ENCODE measurements at regions not wholly inside any gene's neighbourhood (a gene's known extent, or its start where the extent isn't known, plus 50 kb on each side); places are given as distances from the start of the nearest gene placed in this dataset.
"Not testable (repeated sequence)": the region's sequence is repeated elsewhere in the genome, so short reads cannot be mapped to it uniquely, and the experiment has no call there.

DNA sequence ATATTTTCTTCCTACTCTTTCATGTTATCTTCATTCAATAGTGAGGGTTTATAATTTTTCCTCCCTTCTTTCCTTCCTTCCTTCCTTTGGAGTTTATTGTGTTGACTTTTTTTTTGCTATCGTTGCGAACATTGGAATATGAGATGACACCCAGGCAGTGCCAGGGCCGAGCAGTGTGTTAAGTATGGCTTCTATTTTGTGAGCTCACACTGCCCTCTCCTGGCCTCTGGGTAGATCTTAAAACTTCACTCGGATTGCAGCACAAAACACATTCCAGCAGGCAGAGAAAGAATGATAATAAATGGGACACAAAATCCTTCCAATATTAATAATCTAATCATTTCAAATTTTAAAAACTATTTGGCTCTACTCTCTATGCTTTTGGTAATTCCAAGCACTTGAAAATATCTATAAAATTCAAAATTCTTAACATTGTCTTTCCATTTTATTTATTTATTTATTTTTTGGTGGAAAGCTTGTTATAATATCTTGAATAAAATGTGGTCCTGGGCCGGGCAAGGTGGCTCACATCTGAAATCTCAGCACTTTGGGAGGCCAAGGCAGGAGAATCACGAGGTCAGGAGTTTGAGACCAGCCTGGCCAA, 147.4 kb upstream of the OLIG3 start:
- Histone ChIP-seq H3K27me3 (ENCODE audit: control insufficient read depth, insufficient read depth, low read length) (no peaks in the 10 kb centered on the region), H3K4me1 (ENCODE audit: control insufficient read depth, insufficient read depth, low read length) (no peaks in the 10 kb centered on the region), H3K36me3 (ENCODE audit: control insufficient read depth, insufficient read depth, low read length) (no peaks in the 10 kb centered on the region), H3K27ac (ENCODE audit: low read length) (no peak overlapping the region), H3K4me3 (ENCODE audit: low read length) (no peak overlapping the region), H3K9me3 (ENCODE audit: control insufficient read depth, insufficient read depth, low read length) (no peaks in the 10 kb centered on the region)
- no CpG with 5 or more reads among the region's 6 CpGs for WGBS (ENCODE audit: insufficient coverage, insufficient read length)
- peak; percentile 57 for DNase-seq (ENCODE audit: low read depth, low spot score)

GRCh38 chr6:137643210-137643609, 149.0 kb upstream of the OLIG3 start:
- no CpG with 5 or more reads among the region's 4 CpGs for WGBS (ENCODE audit: insufficient coverage, insufficient read length)
- H3K4me3 ChIP-seq (ENCODE audit: low read length); H3K36me3 ChIP-seq (ENCODE audit: control insufficient read depth, insufficient read depth, low read length); DNase-seq (ENCODE audit: low read depth, low spot score); H3K4me1 ChIP-seq (ENCODE audit: control insufficient read depth, insufficient read depth, low read length); H3K9me3 ChIP-seq (ENCODE audit: control insufficient read depth, insufficient read depth, low read length); H3K27me3 ChIP-seq (ENCODE audit: control insufficient read depth, insufficient read depth, low read length); H3K27ac ChIP-seq (ENCODE audit: low read length): not testable (repeated sequence)

GRCh38 chr6:137643644-137644043, 149.4 kb upstream of the OLIG3 start:
- not testable (repeated sequence) for H3K27me3 ChIP-seq (ENCODE audit: control insufficient read depth, insufficient read depth, low read length); H3K4me3 ChIP-seq (ENCODE audit: low read length); H3K36me3 ChIP-seq (ENCODE audit: control insufficient read depth, insufficient read depth, low read length); H3K4me1 ChIP-seq (ENCODE audit: control insufficient read depth, insufficient read depth, low read length); H3K27ac ChIP-seq (ENCODE audit: low read length); DNase-seq (ENCODE audit: low read depth, low spot score); H3K9me3 ChIP-seq (ENCODE audit: control insufficient read depth, insufficient read depth, low read length)
- no CpG with 5 or more reads among the region's 2 CpGs for WGBS (ENCODE audit: insufficient coverage, insufficient read length)

- no peaks in the 10 kb centered on the region for H3K27me3 ChIP-seq (ENCODE audit: control insufficient read depth, insufficient read depth, low read length)
- no peak overlapping the region for H3K4me3 ChIP-seq (ENCODE audit: low read length)
- no CpG with 5 or more reads among the region's 13 CpGs for WGBS (ENCODE audit: insufficient coverage, insufficient read length)
- H3K9me3 ChIP-seq (ENCODE audit: control insufficient read depth, insufficient read depth, low read length), result no peaks in the 10 kb centered on the region
- DNase-seq (ENCODE audit: low read depth, low spot score), result no peak
- H3K36me3 ChIP-seq (ENCODE audit: control insufficient read depth, insufficient read depth, low read length), result no peaks in the 10 kb centered on the region
- H3K4me1 ChIP-seq (ENCODE audit: control insufficient read depth, insufficient read depth, low read length), result no peaks in the 10 kb centered on the region
- no peak overlapping the region for H3K27ac ChIP-seq (ENCODE audit: low read length)
Observed at GRCh38 chr6:137645850-137646249, 151.7 kb upstream of the OLIG3 start.

- no peak for DNase-seq (ENCODE audit: low read depth, low spot score)
- no peaks in the 10 kb centered on the region for H3K27me3 ChIP-seq (ENCODE audit: control insufficient read depth, insufficient read depth, low read length)
- no peaks in the 10 kb centered on the region for H3K9me3 ChIP-seq (ENCODE audit: control insufficient read depth, insufficient read depth, low read length)
- WGBS (ENCODE audit: insufficient coverage, insufficient read length), result no CpG with 5 or more reads among the region's 1 CpG
- H3K36me3 ChIP-seq (ENCODE audit: control insufficient read depth, insufficient read depth, low read length), result no peaks in the 10 kb centered on the region
- no peaks in the 10 kb centered on the region for H3K4me1 ChIP-seq (ENCODE audit: control insufficient read depth, insufficient read depth, low read length)
- H3K4me3 ChIP-seq (ENCODE audit: low read length), result no peak overlapping the region
- H3K27ac ChIP-seq (ENCODE audit: low read length), result no peak overlapping the region
Observed at GRCh38 chr6:137646484-137646883, 152.3 kb upstream of the OLIG3 start.

GRCh38 chr6:137647762-137648447, 153.7 kb upstream of the OLIG3 start:
- H3K27ac ChIP-seq (ENCODE audit: low read length), result no peak overlapping the region
- no CpG with 5 or more reads among the region's 5 CpGs for WGBS (ENCODE audit: insufficient coverage, insufficient read length)
- DNase-seq (ENCODE audit: low read depth, low spot score), result no peak
- no peaks in the 10 kb centered on the region for H3K9me3 ChIP-seq (ENCODE audit: control insufficient read depth, insufficient read depth, low read length)
- no peak overlapping the region for H3K4me3 ChIP-seq (ENCODE audit: low read length)
- H3K27me3 ChIP-seq (ENCODE audit: control insufficient read depth, insufficient read depth, low read length), result no peaks in the 10 kb centered on the region
- H3K4me1 ChIP-seq (ENCODE audit: control insufficient read depth, insufficient read depth, low read length), result no peaks in the 10 kb centered on the region
- H3K36me3 ChIP-seq (ENCODE audit: control insufficient read depth, insufficient read depth, low read length), result no peaks in the 10 kb centered on the region

DNA sequence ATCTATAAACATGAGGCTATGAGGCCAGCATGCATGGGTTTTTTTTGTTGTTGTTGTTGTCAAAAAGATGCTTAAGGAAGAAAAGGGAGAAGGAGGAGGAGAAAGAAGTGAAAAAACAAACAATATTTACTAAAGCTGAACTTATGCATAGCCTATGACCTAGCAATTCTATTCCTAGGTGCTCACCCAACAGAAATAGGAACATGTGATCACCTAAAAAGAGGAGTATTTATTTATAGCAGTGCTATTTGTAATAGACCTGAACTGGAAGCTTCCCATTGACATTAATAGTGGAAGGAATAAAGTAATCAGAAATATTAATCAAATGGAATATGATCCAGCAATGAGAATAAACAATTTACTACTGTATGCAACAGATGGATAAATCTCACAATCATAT, 156.5 kb upstream of the OLIG3 start:
- no peak for DNase-seq (ENCODE audit: low read depth, low spot score)
- no peaks in the 10 kb centered on the region; the same call in 1 of the 2 replicates for H3K9me3 ChIP-seq (ENCODE audit: control insufficient read depth, insufficient read depth, low read length)
- no peak overlapping the region for H3K27ac ChIP-seq (ENCODE audit: low read length)
- no peaks in the 10 kb centered on the region for H3K4me1 ChIP-seq (ENCODE audit: control insufficient read depth, insufficient read depth, low read length)
- no peaks in the 10 kb centered on the region for H3K36me3 ChIP-seq (ENCODE audit: control insufficient read depth, insufficient read depth, low read length)
- no peaks in the 10 kb centered on the region for H3K27me3 ChIP-seq (ENCODE audit: control insufficient read depth, insufficient read depth, low read length)
- H3K4me3 ChIP-seq (ENCODE audit: low read length), result no peak overlapping the region

DNA sequence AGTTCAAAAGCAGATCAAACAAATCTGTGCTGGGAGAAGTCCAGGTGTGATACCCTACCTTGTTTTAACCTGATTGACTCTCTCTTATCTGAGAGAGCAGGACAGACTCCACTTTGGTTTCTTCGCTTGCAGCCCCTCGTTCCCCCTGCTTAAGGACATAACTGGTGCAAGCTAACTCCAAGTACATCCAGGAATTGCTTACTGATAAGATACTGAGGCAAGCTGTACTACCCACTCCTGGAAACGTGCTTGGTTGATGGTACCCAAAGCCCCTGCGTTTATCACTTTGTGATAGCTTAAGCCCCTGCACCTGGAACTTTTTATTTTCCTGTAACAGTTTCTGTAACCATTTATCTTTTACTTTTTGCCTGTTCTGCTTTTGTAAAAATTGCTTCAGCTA, 157.0 kb upstream of the OLIG3 start:
- Histone ChIP-seq H3K27me3 (ENCODE audit: control insufficient read depth, insufficient read depth, low read length) (no peaks in the 10 kb centered on the region), H3K36me3 (ENCODE audit: control insufficient read depth, insufficient read depth, low read length) (no peaks in the 10 kb centered on the region), H3K4me1 (ENCODE audit: control insufficient read depth, insufficient read depth, low read length) (no peaks in the 10 kb centered on the region), H3K27ac (ENCODE audit: low read length) (no peak overlapping the region), H3K9me3 (ENCODE audit: control insufficient read depth, insufficient read depth, low read length) (no peaks in the 10 kb centered on the region; the same call in 1 of the 2 replicates), H3K4me3 (ENCODE audit: low read length) (no peak overlapping the region)
- no peak for DNase-seq (ENCODE audit: low read depth, low spot score)
- no CpG with 5 or more reads among the region's 4 CpGs for WGBS (ENCODE audit: insufficient coverage, insufficient read length)

GRCh38 chr6:137651591-137652335, 157.6 kb upstream of the OLIG3 start:
- Histone ChIP-seq H3K27ac (ENCODE audit: low read length) (no peak overlapping the region), H3K9me3 (ENCODE audit: control insufficient read depth, insufficient read depth, low read length) (no peaks in the 10 kb centered on the region; the same call in 1 of the 2 replicates), H3K4me3 (ENCODE audit: low read length) (no peak overlapping the region), H3K27me3 (ENCODE audit: control insufficient read depth, insufficient read depth, low read length) (no peaks in the 10 kb centered on the region), H3K36me3 (ENCODE audit: control insufficient read depth, insufficient read depth, low read length) (no peaks in the 10 kb centered on the region), H3K4me1 (ENCODE audit: control insufficient read depth, insufficient read depth, low read length) (no peaks in the 10 kb centered on the region)
- no peak for DNase-seq (ENCODE audit: low read depth, low spot score)
- WGBS (ENCODE audit: insufficient coverage, insufficient read length), result no CpG with 5 or more reads among the region's 9 CpGs

- WGBS (ENCODE audit: insufficient coverage, insufficient read length), result no CpG with 5 or more reads among the region's 3 CpGs
- Histone ChIP-seq H3K4me3 (ENCODE audit: low read length) (no peak overlapping the region), H3K4me1 (ENCODE audit: control insufficient read depth, insufficient read depth, low read length) (no peaks in the 10 kb centered on the region), H3K27me3 (ENCODE audit: control insufficient read depth, insufficient read depth, low read length) (no peaks in the 10 kb centered on the region), H3K27ac (ENCODE audit: low read length) (no peak overlapping the region), H3K36me3 (ENCODE audit: control insufficient read depth, insufficient read depth, low read length) (no peaks in the 10 kb centered on the region), H3K9me3 (ENCODE audit: control insufficient read depth, insufficient read depth, low read length) (no peaks in the 10 kb centered on the region; the same call in 1 of the 2 replicates)
- DNase-seq (ENCODE audit: low read depth, low spot score), result no peak
Observed at GRCh38 chr6:137652961-137653705, 158.9 kb upstream of the OLIG3 start.

Measured in iPS DF 6.9 (cell line).